T-helper 1 cell treated with Interleukin-12 subunit alpha and Interleukin-12 subunit beta and Interleukin-4 antibody, amounts not matched to agents 30 ng/mL and 1 ng/mL, for 36 hours (primary cell): ENCODE measurements at regions not wholly inside any gene's neighbourhood (a gene's known extent, or its start where the extent isn't known, plus 50 kb on each side); places are given as distances from the start of the nearest gene placed in this dataset.
"Not testable (repeated sequence)": the region's sequence is repeated elsewhere in the genome, so short reads cannot be mapped to it uniquely, and the experiment has no call there.

Experiments
- intact Hi-C: fragments of 100-400 bp; cut with micrococcal nuclease; formaldehyde crosslinking; loops from one replicate; pipeline ENCODE4 v1.15.1; 2024

- intact Hi-C loops, result no loop called here
These were observed 477.5 kb upstream of the RGS6 start for GRCh38 chr14:71454513-71455332.

DNA sequence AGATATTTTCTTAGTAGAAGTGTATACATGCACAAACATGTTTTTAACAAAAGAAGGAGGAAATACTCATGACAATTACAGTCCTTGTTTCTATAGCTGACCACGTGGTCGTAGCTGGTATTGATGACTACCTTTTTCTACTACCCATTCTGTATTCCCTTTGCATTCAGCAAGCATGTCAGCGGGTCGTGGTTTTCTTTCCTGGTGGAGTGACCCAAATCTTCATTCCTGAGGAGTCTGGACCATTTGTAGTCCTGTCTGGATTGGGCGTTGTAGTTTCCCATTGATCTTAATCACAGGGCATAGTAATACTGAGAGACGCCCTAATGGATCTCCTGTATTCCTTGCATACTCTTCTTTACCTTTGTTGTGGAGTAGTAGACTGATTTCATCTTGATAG lies 472.1 kb upstream of the RGS6 start:
- intact Hi-C loops, result no loop called here

DNA sequence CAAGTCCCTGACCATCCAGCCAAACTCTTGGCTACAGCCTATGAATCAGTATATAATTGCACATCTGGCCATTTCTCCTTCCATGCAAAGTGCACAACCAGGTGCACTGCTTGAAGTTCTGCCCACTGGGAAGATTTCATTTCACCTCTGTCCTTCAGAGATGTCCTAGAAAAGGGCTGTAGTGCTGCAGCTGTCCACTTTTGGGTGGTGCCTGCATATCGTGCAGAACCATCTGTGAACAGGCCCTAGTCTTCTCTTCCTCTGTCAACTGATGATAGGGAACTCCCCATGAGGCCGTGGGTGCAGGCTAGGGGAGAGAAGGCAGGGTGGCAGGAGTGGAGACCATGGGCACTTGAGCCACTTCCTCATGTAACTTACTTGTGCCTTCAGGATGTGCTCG lies 470.6 kb upstream of the RGS6 start:
- intact Hi-C loops, result not testable (repeated sequence)

GRCh38 chr14:71463807-71464206 lies 468.4 kb upstream of the RGS6 start:
- intact Hi-C loops, result no loop called here

DNA sequence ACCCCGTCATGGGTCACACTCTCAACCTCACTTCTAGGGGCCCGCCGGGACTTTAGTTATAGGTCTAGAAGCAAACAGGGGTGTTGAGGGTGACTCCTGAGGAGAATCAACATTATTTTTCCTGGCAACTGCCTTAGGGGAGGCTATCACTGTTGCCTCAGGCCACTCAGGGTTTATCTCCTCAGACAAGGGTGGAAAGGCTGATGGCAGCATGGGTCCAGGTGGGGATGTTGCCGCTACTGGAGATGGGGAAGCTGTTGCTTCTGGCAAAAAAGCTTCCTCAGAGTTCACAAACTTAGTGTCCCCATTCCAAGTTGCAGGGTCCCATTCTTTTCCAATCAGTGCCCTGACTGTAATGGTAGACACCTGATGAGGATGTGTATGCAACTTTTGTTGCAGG lies 467.4 kb upstream of the RGS6 start:
- intact Hi-C loops, result no loop called here

- intact Hi-C loops, result no loop called here
These were observed 466.9 kb upstream of the RGS6 start for GRCh38 chr14:71465316-71465715.

DNA sequence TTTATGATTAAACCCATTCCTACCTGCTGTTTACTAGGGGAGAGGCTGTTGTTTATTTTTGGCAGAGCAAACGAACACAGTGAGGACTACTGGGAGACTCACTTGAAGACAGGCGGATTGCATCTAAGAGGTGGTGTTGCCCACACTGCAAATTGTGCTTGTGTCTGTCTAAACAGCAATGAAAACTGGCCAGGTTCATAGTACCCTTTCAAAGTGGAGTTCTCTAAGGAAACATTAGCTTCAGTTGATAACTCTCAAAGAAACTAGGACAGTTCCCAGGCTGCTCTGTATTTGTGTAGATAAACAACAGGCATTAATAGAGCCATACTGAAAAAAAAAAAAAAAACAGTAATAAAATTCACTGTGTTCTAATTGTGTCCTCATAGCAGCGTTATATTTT lies 466.0 kb upstream of the RGS6 start:
- intact Hi-C loops, result no loop called here

DNA sequence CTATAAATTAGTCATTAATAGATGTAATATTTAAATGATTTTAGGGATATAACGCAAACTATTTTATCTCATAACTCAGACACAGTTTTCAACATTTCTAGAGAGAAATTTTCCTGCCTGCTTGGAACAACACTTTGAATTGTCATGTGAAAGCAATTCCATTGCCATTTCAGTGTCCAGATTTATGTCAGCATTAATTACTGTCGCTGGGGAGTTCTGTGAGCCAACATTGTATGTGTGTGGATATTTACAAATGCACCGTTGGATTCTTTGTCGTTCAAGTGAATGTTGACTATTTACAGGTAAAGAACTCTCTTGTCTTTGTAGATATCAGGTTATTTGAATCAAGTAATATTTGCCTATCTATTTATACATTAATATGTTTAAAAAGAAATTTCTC lies 465.3 kb upstream of the RGS6 start:
- intact Hi-C loops, result no loop called here

GRCh38 chr14:71467361-71467811 lies 464.8 kb upstream of the RGS6 start:
- intact Hi-C loops, result no loop called here

- intact Hi-C loops, result no loop called here
These were observed 463.5 kb upstream of the RGS6 start for GRCh38 chr14:71468701-71469100.

- intact Hi-C loops, result no loop called here
These were observed 462.4 kb upstream of the RGS6 start for GRCh38 chr14:71469643-71470335.

- intact Hi-C loops, result no loop called here
These were observed 460.4 kb upstream of the RGS6 start for GRCh38 chr14:71471634-71472355.

- intact Hi-C loops, result no loop called here
These were observed 459.6 kb upstream of the RGS6 start for GRCh38 chr14:71472356-71473340.

- intact Hi-C loops, result no loop called here
These were observed 458.4 kb upstream of the RGS6 start for GRCh38 chr14:71473843-71474242.

DNA sequence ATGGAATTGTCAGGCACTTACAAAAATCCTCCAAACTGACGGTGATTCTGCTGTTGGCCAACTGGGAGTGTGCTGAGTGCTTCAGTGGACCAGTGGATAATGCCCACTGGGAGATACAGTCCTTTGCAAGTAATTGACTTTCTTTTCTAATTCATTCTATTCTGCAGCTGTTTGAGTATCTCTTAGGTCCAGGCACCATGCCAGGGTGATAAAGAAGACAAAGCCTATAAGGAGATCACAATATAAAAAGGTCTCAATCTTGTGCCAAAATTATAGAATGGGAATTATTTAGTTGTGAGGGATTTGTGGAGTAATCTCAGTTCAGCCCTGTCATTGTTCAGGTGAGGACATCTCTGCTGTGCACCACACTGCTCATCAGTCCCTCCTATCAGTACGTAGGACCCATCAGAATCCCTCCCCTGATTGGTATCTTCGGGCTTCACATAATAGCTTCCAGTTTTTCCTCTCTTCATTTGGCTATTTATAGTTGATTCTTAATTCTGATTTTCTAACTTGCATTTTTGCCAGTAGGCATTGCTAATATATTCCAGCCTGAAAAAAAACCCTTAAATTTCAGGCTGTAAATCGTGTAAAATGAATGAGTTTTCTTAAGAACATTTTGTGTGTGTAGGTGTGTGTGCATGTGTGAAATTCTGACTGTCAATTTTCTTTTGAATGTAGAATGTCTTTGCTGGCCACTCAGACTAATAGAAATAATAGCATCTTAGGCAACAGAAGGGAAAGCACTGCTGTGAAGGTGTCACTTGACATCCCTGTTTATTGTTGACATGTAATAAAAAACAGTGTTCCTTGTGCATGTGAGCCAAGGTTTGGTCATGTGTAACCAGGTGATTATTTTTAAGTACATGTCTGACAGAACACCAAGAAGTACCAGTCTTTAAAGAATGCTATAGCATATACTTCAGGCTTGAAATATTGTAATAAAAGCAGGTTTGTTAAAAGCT lies 457.6 kb upstream of the RGS6 start:
- intact Hi-C loops, result no loop called here

- intact Hi-C loops, result no loop called here
These were observed 456.3 kb upstream of the RGS6 start for GRCh38 chr14:71475916-71476315.

DNA sequence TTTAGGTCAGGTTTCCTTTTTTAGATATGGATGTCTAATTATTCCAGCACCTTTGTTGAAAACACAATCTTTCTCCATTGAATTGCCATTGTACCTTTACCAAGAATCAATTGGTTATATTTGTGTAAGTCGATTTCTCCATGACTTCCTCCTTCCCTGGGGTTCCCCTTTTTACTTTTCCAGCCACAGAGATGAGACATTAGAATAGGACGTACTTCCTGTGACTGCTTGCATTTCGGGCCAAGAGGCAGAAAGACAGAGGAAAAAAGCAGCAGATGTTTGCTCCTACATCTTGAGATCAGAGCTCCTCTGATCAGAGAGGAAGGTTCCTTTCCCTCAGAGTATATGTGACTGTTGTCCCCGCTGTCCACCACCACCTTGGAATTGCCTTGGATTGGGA lies 453.7 kb upstream of the RGS6 start:
- intact Hi-C loops, result loop anchor here (1.0 to 2.0 kb wide), 2 partner anchors 158 to 336 kb away; partner anchors contain the start of gene SIPA1L1

- intact Hi-C loops, result no loop called here
These were observed 451.1 kb upstream of the RGS6 start for GRCh38 chr14:71481021-71481654.

GRCh38 chr14:71482671-71483070 lies 449.6 kb upstream of the RGS6 start:
- intact Hi-C loops, result no loop called here
